Activated B cell treated with CpG ODN at 0.5 μM for 24 hours (primary cell): ENCODE measurements at regions not wholly inside any gene's neighbourhood (a gene's known extent, or its start where the extent isn't known, plus 50 kb on each side); places are given as distances from the start of the nearest gene placed in this dataset.

Experiments
- ATAC-seq: fragments of 200-7000 bp; cut with Tn5 transposase; one replicate; pipeline ENCODE4 v1.10.0; 2021; ENCODE audit warnings: low read depth, mild to moderate bottlenecking, moderate library complexity
- CTCF ChIA-PET: fragments of 350-600 bp; sonication (Branson Sonifier 250); formaldehyde crosslinking; loops from one replicate; lab custom pipeline; 2021; ENCODE audit warnings: antibody characterized with exemption; lab: Charles Lee
- POLR2A ChIA-PET: fragments of 350-600 bp; sonication (Branson Sonifier 250); formaldehyde crosslinking; loops from one replicate; lab custom pipeline; 2021; ENCODE audit warnings: antibody characterized with exemption; lab: Charles Lee
- DNase-seq: peaks from one replicate; pipeline ENCODE4 v3.0.0; 2022
- H3K27ac Mint-ChIP-seq: one replicate; pipeline ENCODE4 v1.8.0; 2020; ENCODE audit warnings: mixed read lengths
- H3K27me3 Mint-ChIP-seq: one replicate; pipeline ENCODE4 v1.8.0; 2021; ENCODE audit warnings: mixed read lengths
- H3K36me3 Mint-ChIP-seq: one replicate; pipeline ENCODE4 v1.8.0; 2021; ENCODE audit warnings: low read depth, mixed read lengths
- H3K4me1 Mint-ChIP-seq: one replicate; pipeline ENCODE4 v1.8.0; 2021; ENCODE audit warnings: mixed read lengths
- H3K4me3 Mint-ChIP-seq: one replicate; pipeline ENCODE4 v1.8.0; 2020; ENCODE audit warnings: mild to moderate bottlenecking, mixed read lengths
- H3K9me3 Mint-ChIP-seq: one replicate; pipeline ENCODE4 v1.8.0; 2020; ENCODE audit warnings: mixed read lengths
- intact Hi-C: fragments of 100-400 bp; cut with micrococcal nuclease; formaldehyde crosslinking; loops from one replicate; pipeline ENCODE4 v1.15.1; 2024
- TF ChIP-seq, protein P1 (sequence below): fragments of 200-600 bp; IDR thresholded peaks from one replicate; pipeline ENCODE4 v1.8.0; 2022; ENCODE audit warnings: antibody characterized with exemption, mild to moderate bottlenecking

DNA sequence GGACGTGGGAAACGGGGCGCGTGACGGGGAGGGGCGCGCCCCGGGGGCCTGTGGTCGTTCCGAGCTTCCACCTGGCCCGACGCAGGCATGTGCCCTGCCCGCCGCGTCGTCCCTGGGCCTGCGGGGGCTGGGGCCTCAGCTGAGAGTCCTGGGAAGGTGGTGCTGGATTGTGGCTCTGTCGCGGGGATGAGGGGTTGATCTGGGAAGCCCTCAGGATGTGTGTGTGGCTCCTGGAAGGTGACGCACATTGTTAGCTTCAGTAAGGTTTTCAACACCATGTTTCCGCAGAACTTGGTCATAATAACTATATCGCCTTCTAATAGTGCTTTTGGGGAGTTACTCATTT is 589.1 kb downstream of the MTRR start:
- DNase-seq (no peak), ATAC-seq (no peak)
- H3K27ac Mint-ChIP-seq: peak overlapping the region; percentile 67
- H3K9me3 Mint-ChIP-seq: no peaks in the 10 kb centered on the region
- no peaks in the 10 kb centered on the region for H3K27me3 Mint-ChIP-seq
- CTCF ChIA-PET: no interaction called here
- peak overlapping the region; percentile 81 for H3K4me3 Mint-ChIP-seq
- peaks cover 25% of the 10 kb centered on the region for H3K4me1 Mint-ChIP-seq
- POLR2A ChIA-PET: no interaction called here
- TF ChIP-seq, protein P1, sequence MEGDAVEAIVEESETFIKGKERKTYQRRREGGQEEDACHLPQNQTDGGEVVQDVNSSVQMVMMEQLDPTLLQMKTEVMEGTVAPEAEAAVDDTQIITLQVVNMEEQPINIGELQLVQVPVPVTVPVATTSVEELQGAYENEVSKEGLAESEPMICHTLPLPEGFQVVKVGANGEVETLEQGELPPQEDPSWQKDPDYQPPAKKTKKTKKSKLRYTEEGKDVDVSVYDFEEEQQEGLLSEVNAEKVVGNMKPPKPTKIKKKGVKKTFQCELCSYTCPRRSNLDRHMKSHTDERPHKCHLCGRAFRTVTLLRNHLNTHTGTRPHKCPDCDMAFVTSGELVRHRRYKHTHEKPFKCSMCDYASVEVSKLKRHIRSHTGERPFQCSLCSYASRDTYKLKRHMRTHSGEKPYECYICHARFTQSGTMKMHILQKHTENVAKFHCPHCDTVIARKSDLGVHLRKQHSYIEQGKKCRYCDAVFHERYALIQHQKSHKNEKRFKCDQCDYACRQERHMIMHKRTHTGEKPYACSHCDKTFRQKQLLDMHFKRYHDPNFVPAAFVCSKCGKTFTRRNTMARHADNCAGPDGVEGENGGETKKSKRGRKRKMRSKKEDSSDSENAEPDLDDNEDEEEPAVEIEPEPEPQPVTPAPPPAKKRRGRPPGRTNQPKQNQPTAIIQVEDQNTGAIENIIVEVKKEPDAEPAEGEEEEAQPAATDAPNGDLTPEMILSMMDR: no peak
- intact Hi-C loops: loop anchor here (5.0 kb wide), 1 partner anchor 591 kb away; the partner anchor contains the start of genes FASTKD3 and MTRR
- peaks cover 7% of the 10 kb centered on the region for H3K36me3 Mint-ChIP-seq

DNA sequence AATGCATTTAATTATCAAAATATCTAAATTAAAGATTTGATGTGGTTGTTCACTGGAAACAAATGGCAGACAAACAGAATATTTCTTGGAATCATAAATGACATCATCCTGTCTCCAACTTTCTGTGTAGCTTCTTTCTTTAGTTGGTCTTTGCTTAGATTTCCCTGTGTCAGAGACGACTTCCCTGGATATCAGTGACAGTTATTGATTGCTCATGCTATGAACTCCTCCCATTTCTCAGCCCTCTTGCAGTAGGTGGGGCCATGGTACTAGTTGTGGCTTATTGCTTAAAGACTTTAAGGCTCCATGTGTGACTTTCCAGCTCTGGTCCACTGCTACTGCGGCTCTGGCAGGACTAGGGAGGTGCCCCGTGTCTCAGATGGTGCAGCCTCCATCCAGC is 592.6 kb downstream of the MTRR start:
- intact Hi-C loops: no loop called here
- Mint-ChIP-seq H3K27ac (no peak overlapping the region), H3K36me3 (peaks cover 7% of the 10 kb centered on the region), H3K4me1 (peaks cover 19% of the 10 kb centered on the region), H3K27me3 (no peaks in the 10 kb centered on the region), H3K9me3 (no peaks in the 10 kb centered on the region), H3K4me3 (no peak overlapping the region)
- DNase-seq: no peak
- ChIA-PET POLR2A (no interaction called here), CTCF (no interaction called here)
- no peak for ATAC-seq
- TF ChIP-seq, protein P1: no peak

DNA sequence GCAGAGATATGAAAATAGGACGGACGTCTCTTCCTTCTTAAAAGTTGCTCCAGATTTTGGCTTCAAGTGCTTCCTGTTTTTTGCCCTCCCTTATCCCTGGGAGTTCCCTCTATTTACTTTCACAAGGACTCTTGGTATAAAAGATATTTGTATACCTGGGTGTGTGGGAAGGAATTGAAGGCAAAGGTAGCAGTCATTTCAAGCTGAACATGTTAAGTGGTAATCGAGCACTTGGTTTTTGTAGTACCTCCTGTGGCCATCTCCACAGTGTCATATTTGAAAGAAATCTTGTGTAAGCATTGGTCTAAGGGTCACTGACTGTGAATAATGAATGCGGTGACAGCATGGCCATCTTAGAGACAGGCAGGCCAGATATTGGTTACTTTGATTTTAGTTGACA is 593.6 kb downstream of the MTRR start:
- ATAC-seq: no peak
- H3K27ac Mint-ChIP-seq: no peak overlapping the region
- POLR2A ChIA-PET: no interaction called here

DNA sequence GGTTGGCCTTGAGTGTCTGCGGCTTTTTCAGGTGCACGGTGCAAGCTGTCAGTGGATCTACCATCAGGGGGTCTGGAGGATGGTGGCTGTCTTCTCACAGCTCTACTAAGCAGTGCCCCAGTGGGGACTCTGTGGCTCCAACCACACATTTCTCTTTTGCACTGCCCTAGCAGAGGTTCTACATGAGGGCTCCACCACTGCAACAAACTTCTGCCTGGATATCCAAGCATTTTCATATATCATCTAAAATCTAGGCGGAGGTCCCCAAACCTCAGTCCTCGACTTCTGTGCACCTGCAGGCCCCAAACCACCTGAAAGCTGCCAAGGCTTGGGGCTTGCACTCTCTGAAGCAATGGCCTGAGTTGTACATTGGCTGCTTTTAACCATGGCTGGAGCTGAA is 601.5 kb downstream of the MTRR start:
- POLR2A ChIA-PET: no interaction called here
- H3K4me3 Mint-ChIP-seq: no peak overlapping the region

More for the DNA sequence above, 593.6 kb downstream of the MTRR start:
- no peak overlapping the region for H3K4me3 Mint-ChIP-seq
- peaks cover 5% of the 10 kb centered on the region for H3K36me3 Mint-ChIP-seq
- CTCF ChIA-PET: no interaction called here
- H3K27me3 Mint-ChIP-seq: no peaks in the 10 kb centered on the region
- H3K9me3 Mint-ChIP-seq: no peaks in the 10 kb centered on the region
- peaks cover 10% of the 10 kb centered on the region for H3K4me1 Mint-ChIP-seq
- TF ChIP-seq, protein P1: no peak
- DNase-seq: no peak
- intact Hi-C loops: no loop called here

DNA sequence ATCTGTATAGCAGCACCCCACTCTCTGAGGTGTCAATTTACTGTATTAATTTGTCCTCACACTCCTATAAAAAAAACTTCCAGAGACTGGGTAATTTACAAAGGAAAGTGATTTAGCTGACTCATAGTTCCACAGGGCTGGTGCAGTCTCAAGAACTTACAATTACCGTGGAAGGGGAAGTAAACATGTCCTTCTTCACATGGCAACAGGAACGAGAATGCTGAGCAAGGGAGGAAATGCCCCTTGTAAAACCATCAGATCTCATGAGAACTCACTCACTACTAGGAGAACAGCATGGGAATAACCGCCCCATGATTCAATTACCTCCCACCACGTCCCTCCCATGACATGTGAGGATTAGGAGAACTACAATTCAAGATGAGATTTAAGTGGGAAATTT is 602.6 kb downstream of the MTRR start:
- Mint-ChIP-seq H3K36me3 (no peaks in the 10 kb centered on the region), H3K27me3 (no peaks in the 10 kb centered on the region), H3K27ac (no peak overlapping the region), H3K9me3 (peaks cover 8% of the 10 kb centered on the region), H3K4me3 (no peak overlapping the region), H3K4me1 (no peaks in the 10 kb centered on the region)
- intact Hi-C loops: no loop called here
- no peak for DNase-seq
- POLR2A ChIA-PET: no interaction called here
- TF ChIP-seq, protein P1: no peak
- ATAC-seq: no peak
- CTCF ChIA-PET: no interaction called here

More for the DNA sequence above, 601.5 kb downstream of the MTRR start:
- no peak for ATAC-seq
- Mint-ChIP-seq H3K36me3 (no peaks in the 10 kb centered on the region), H3K27me3 (no peaks in the 10 kb centered on the region), H3K27ac (no peak overlapping the region), H3K4me1 (no peaks in the 10 kb centered on the region), H3K9me3 (peaks cover 8% of the 10 kb centered on the region)
- intact Hi-C loops: no loop called here
- CTCF ChIA-PET: no interaction called here
- no peak for DNase-seq
- TF ChIP-seq, protein P1: no peak
